ENCODE measurements at regions not wholly inside any gene's neighbourhood (a gene's known extent, or its start where the extent isn't known, plus 50 kb on each side); places are given as distances from the start of the nearest gene placed in this dataset.

GRCh38 chr1:80929868-80930508, 870.7 kb upstream of the ADGRL2 start:
- peak; percentile 4 for DNase-seq

DNA sequence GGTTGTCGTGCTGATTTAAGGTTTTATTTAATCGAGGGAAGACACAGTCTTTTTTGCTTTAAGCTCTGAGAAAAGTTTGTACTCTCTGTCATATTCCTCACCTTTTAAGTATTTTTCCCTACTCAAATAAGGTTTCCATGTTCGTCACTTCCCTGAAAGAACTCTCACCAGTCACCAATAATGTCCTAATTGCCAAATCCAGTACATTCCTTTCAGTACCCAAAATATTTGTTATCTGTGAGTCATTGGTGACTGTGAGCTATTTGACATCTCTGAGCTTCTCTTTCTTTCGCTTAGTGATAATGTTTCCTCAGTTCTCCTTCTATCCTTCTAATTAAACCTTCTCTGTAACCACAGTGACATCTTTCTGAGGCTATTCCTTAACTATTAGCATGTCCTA, 874.2 kb upstream of the ADGRL2 start:
- DNase-seq = no peak

DNA sequence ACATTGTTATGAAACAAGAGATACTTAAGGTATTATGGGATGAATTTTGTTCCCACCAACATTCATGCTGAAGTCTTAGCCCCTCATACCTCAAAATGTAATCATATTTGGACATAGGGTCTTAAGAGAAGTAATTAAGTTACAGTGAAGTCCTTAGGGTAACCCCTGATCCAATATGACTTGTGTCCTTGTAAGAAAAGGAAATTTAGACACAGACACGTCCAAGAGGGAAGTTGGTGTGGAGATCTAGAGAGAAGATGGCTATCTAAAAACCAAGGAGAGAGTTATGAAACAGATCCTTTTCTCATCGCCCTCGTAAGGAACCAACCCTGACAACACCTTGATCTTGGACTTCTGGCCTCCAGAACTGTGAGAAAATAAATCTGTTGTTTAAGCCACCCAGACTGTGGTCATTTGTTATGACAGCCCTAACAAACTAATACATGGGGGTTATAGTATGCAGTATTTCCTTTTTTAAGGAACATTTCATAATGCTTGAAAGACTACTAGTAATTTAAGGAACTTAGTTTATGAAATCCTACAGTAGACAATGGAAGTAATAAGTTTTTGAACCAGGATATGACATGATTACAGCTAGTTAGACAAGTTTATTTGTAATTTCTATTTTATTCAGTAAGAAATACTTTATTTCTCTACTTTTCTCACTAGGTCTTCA, 875.5 kb upstream of the ADGRL2 start:
- no peak for DNase-seq

DNA sequence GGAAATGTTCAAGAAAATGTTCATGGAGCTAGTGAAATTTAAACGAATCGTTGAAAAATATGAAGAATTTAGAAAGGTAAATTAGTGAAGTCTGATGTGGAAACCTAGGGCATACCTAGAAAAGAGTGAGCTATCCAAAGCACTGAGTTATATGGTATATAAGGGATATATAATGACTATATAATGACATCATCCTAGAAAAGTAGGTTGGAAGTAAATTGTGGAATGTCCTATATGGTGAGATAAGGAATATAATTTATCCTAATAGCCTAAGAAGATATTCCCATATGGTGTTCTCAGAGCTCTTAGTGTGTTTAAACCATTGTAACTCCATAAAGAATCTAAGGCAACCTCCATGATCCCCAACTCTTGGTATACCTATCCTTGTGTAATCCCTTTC, 876.4 kb upstream of the ADGRL2 start:
- no peak for DNase-seq

DNA sequence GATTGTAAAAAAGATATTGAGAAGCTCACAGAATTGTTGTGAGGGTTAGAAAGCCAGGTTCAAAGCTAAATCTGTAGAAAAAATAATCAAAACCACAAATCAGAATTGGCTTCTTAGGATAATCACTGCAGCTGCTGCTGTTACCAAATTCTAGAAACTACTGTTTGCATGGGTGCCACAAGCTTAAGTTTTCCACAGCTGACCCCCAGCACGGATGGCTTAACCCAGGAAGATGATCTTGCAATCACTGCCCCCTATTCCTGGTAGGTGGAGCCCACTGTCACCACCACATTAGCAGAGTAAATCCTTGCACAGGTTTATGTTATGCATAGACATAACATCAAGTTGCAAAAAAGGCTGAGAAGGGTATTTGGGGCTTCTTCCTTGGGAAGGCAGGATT, 877.8 kb upstream of the ADGRL2 start:
- no peak for DNase-seq

DNA sequence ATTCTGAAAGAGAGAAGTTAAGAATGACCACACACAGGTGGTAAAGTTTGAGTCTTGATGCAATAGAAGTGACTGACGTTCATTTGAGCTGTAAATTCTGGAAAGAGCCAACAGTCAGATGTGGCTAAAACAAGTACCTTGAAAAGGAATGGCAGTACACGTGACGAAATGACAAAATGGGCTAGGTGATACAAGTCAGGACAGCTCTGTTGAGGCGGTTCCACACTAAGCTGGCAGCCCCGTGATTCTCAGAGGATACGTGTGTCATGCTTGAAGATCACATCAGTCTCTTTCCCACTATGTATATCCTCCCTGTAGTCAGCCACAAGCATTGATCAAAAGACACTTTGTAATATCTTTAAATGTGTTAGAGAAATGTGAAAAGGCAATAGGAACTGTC, 881.3 kb upstream of the ADGRL2 start:
- no peak for DNase-seq

GRCh38 chr1:80918380-80918779, 882.4 kb upstream of the ADGRL2 start:
- no peak for DNase-seq

DNA sequence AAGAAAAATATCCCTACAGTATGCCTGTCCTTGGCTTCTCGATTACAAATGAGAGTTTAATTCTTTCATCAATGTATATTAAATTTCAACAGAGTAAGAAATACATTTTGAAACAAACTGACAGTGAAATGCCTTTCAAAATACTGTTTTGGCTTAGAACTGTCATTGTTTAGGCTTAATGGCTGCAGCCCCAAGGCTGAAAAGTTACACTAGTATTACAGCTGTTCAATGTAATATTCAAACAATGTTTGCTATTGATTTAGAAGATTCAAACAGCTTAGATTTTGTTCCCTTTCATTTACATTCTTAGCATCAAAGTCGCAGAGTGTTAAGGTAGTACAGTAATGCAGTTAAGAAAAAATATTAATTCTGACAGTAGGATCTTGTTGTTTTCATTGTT, 882.9 kb upstream of the ADGRL2 start:
- DNase-seq = no peak

DNA sequence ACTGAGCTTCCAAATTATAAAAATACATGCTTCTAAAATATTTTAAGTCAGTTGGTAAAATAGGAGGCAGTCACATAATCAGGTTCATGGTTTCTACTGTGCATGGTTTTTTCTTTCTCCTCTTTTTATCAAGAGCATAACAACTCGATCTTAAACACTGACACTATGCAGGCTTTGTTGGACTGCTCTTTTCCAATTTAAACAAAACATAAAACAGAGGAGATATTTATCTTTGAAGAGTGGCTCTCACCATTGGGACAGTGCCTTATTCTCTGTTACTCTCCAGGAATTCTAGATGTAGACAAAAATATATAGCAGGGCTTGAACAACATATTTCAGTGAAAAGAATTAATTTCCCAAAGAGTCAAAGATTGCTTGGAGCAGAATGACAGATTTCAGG, 883.5 kb upstream of the ADGRL2 start:
- DNase-seq = no peak

GRCh38 chr1:80915491-80915890, 885.2 kb upstream of the ADGRL2 start:
- DNase-seq = no peak

DNA sequence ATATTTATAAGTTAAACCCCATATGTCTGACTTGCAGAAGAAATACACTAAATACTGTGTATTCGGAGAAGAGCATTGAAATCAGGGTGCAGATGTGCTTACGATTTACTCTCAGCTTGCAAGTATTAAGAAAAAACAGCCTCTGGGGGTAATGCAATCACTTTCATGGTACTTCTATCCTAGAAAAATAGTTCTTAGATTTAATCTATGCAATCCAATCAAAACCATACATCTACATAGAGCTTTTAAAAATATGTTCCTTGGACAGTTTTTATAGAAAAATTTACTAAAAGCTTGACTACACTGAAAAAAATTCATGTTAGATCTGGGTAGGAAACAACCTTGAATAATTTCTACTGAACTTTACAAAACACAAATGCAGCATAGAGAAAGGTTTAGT, 890.3 kb upstream of the ADGRL2 start:
- no peak for DNase-seq

DNA sequence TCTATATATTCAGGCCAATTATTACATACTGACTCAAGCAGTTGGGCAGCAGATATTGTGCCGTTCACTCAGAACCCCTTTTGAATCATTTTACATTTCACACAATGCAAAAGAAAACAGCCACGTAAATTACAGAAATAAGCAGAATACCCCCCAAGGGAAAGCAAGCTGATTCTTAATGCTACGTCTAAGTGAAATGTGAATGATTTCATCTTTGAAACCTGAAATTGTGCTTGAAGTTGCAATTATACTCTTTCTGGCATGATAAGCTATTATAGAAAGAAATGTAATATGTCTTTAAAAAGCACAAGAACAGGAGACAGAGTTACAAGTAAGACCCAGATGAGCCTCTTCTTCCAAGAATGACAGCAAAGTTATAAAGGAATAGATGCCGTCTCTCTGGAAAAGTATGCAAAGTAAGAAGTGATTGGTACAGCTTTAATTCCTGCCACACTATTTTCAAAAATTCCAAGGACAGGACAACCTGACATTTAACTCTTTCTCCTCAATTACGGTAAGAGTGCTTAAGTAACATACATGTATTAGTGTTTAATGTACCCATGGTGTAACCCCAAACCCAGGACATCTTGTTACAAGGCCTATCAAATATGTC, 891.5 kb upstream of the ADGRL2 start:
- no peak for DNase-seq

DNA sequence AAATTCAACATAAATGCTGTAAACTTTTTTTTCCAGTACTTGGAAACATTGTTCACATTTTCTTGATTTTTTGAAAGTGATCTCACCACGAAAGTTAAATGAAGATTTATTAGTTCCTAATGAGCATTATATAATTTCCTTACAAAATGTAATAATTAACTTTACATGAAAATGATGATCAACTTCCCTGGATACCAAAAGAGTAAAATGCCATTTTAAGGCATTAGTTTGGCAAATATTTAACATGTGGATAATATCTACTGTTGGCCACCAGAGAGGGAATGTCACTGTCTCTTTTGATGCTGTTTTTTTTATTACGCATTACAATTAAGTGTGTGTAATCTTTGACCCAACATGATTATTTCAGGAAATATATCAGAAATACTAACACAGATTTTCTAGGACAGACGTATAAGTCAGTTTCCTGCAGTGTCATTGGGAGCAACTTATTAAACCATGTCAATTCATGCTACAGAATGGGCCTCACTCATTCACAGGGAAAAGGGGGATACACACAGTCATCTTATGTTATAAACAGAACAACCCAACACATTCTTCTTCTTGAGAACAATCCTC, 903.9 kb upstream of the ADGRL2 start:
- DNase-seq = no peak

- DNase-seq = no peak
Measured at GRCh38 chr1:80894921-80895320, 905.8 kb upstream of the ADGRL2 start.

- DNase-seq = no peak
Measured at GRCh38 chr1:80893115-80893514, 907.6 kb upstream of the ADGRL2 start.

DNA sequence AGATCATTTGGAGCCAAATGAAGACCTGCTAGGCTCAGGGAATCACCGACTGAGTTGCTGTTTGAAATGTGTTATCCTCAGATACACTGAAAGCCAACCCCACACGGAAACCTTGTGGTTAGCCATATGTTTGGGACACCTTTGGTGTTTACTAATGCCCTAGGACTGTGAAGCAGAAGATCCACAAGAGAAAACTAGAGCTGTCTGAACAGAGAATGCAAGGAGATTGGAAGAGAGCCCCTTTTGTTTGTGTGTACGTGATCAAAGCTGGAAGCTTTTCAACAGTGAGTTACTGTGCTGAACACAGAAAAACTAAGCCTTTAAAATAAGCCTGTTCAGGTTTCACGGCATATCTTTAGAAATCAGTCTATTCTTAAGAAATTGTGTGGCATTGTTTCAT, 908.2 kb upstream of the ADGRL2 start:
- DNase-seq = no peak

- DNase-seq = no peak
Measured at GRCh38 chr1:80891871-80892270, 908.9 kb upstream of the ADGRL2 start.

GRCh38 chr1:80882553-80882952, 918.2 kb upstream of the ADGRL2 start:
- DNase-seq = no peak

DNA sequence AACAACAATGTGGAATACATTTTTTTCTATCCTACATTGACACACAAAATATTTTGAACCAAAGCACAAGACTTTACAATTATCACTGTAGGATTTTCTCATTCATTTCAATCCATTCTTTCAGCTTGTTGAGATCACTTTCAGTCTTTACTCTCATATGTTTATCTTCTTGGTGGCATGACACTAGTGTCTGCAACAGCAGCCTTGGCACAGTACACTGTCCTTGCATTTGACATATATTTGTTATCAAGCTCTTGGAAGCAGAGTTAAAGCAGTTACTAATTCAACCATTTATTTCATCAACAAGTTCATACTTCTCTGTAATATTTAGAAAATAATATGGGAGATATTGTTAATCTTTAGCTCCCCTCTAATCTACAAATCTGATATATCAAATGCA, 922.4 kb upstream of the ADGRL2 start:
- no peak for DNase-seq

GRCh38 chr1:80876035-80876434, 924.7 kb upstream of the ADGRL2 start:
- no peak for DNase-seq

DNA sequence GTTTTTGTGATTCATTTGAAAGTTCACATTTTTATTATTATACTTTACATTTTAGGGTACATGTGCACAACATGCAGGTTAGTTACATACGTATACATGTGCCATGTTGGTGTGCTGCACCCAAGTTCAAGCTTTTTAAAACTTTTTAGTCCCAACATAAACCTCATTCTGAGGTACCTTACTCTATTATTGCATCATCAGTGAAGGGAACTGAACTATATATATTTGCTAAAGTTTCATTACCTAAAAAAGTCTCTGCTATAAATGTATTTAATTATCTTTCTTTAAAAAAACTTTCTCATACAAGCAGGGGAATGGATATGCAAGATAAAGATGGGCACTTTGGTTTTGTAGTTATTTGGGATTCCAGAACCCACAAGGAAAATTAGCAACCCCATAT, 931.4 kb upstream of the ADGRL2 start:
- DNase-seq = no peak

DNA sequence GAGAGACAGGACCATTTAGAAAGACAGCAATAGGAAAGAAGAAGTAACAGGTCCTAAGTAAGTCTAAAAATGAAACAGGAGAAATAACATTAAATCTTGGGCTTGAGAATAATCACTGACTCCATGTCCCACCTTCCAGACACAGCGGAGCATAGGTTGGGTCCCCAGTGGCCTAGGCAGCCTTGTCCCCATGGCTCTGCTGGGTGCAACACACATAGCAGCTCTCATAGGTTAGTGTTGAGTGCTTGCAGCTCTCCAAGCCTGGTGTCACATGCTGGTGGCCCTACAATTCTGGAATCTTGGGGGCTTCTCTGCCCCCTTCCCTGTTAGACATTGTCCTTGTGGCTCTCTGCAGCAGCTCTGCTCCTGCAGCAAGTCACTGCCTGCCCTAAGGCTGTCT, 952.8 kb upstream of the ADGRL2 start:
- DNase-seq = no peak

- no peak for DNase-seq
Measured at GRCh38 chr1:80846966-80847365, 953.8 kb upstream of the ADGRL2 start.

GRCh38 chr1:80842796-80843195, 957.9 kb upstream of the ADGRL2 start:
- no peak for DNase-seq
